Endothelial cell of hepatic sinusoid (primary cell): ENCODE measurements at regions not wholly inside any gene's neighbourhood (a gene's known extent, or its start where the extent isn't known, plus 50 kb on each side); places are given as distances from the start of the nearest gene placed in this dataset.

ENCODE experiments used
- in situ Hi-C: cut with HindIII; loops from 2 replicates; pipeline ENCODE4 v1.10.0; 2017; ENCODE audit warnings: low sequenced_read_pairs

- in situ Hi-C loops, result no loop called here
Measured at GRCh38 chr1:221904319-221904718, 162.4 kb upstream of the DUSP10 start.

- in situ Hi-C loops, result no loop called here
Measured at GRCh38 chr1:221903594-221903993, 161.7 kb upstream of the DUSP10 start.

GRCh38 chr1:221902961-221903360 lies 161.1 kb upstream of the DUSP10 start:
- in situ Hi-C loops, result no loop called here

- in situ Hi-C loops, result no loop called here
Measured at GRCh38 chr1:221900678-221901077, 158.8 kb upstream of the DUSP10 start.

GRCh38 chr1:221897321-221897721 lies 155.4 kb upstream of the DUSP10 start:
- in situ Hi-C loops, result no loop called here

- in situ Hi-C loops, result no loop called here
Measured at GRCh38 chr1:221892301-221892830, 150.5 kb upstream of the DUSP10 start.

GRCh38 chr1:221891708-221892107 lies 149.8 kb upstream of the DUSP10 start:
- in situ Hi-C loops, result no loop called here

- in situ Hi-C loops, result no loop called here
Measured at GRCh38 chr1:221888801-221889200, 146.9 kb upstream of the DUSP10 start.

GRCh38 chr1:221888218-221888617 lies 146.3 kb upstream of the DUSP10 start:
- in situ Hi-C loops, result no loop called here

- in situ Hi-C loops, result no loop called here
Measured at GRCh38 chr1:221887758-221888157, 145.9 kb upstream of the DUSP10 start.

GRCh38 chr1:221887415-221887746 lies 145.5 kb upstream of the DUSP10 start:
- in situ Hi-C loops, result no loop called here

GRCh38 chr1:221886743-221887414 lies 145.0 kb upstream of the DUSP10 start:
- in situ Hi-C loops, result no loop called here

GRCh38 chr1:221886311-221886710 lies 144.4 kb upstream of the DUSP10 start:
- in situ Hi-C loops, result no loop called here

- in situ Hi-C loops, result no loop called here
Measured at GRCh38 chr1:221884821-221885220, 142.9 kb upstream of the DUSP10 start.

GRCh38 chr1:221881805-221882581 lies 140.1 kb upstream of the DUSP10 start:
- in situ Hi-C loops, result no loop called here

GRCh38 chr1:221880182-221880581 lies 138.3 kb upstream of the DUSP10 start:
- in situ Hi-C loops, result no loop called here

- in situ Hi-C loops, result no loop called here
Measured at GRCh38 chr1:221878134-221878533, 136.2 kb upstream of the DUSP10 start.

GRCh38 chr1:221877311-221877710 lies 135.4 kb upstream of the DUSP10 start:
- in situ Hi-C loops, result no loop called here

GRCh38 chr1:221875004-221875330 lies 133.1 kb upstream of the DUSP10 start:
- in situ Hi-C loops, result no loop called here

- in situ Hi-C loops, result no loop called here
Measured at GRCh38 chr1:221874285-221875003, 132.6 kb upstream of the DUSP10 start.

- in situ Hi-C loops, result no loop called here
Measured at GRCh38 chr1:221873673-221874072, 131.8 kb upstream of the DUSP10 start.

- in situ Hi-C loops, result no loop called here
Measured at GRCh38 chr1:221871056-221871455, 129.2 kb upstream of the DUSP10 start.
